Fibroblast of lung (primary cell): ENCODE measurements at regions not wholly inside any gene's neighbourhood (a gene's known extent, or its start where the extent isn't known, plus 50 kb on each side); places are given as distances from the start of the nearest gene placed in this dataset.

Experiments
- CTCF ChIP-seq, 2 donors: IDR thresholded peaks in 1 of 2; conservative IDR thresholded peaks in 1 of 2; 1 replicate in 1 of 2; 2 replicates in 1 of 2; pipeline ENCODE4 v1.5.1; 2011 to 2012; ENCODE audit warnings: low read length in 2 of 2, control low read depth in 1 of 2, inconsistent platforms in 1 of 2, low read depth in 1 of 2, mild to moderate bottlenecking in 1 of 2
- EZH2 ChIP-seq: IDR thresholded peaks from 2 replicates; pipeline ENCODE4 v1.5.1; 2012; ENCODE audit warnings: low read length, control low read depth, mild to moderate bottlenecking; ENCODE audit errors: missing control alignments

- TF ChIP-seq EZH2 (no peak), CTCF (conservative IDR thresholded peaks at IDR 0.05 in 1 of 2, IDR thresholded peaks at IDR 0.05 in 1 of 2; ENCODE audit: low read depth in 1 of 2, low read length in 2 of 2) (no peak)
Observed at GRCh38 chr4:179582164-179582905, 2140.1 kb upstream of the AGA start.
